Left ventricle myocardium inferior (tissue), 1 donor: ENCODE measurements at regions not wholly inside any gene's neighbourhood (a gene's known extent, or its start where the extent isn't known, plus 50 kb on each side); places are given as distances from the start of the nearest gene placed in this dataset.

Source experiments
- DNase-seq: peaks from one replicate; pipeline ENCODE4 v3.0.0-alpha.2; 2020
- H3K27ac ChIP-seq: fragments of 200-600 bp; replicated peaks from 2 replicates; pipeline ENCODE4 v1.8.0; 2021
- H3K27me3 ChIP-seq: fragments of 200-600 bp; 2 replicates; pipeline ENCODE4 v1.8.0; 2021; ENCODE audit warnings: low read depth
- H3K36me3 ChIP-seq: fragments of 200-600 bp; 2 replicates; pipeline ENCODE4 v1.8.0; 2021
- H3K4me1 ChIP-seq: fragments of 200-600 bp; 2 replicates; pipeline ENCODE4 v1.8.0; 2021
- H3K4me3 ChIP-seq: fragments of 200-600 bp; 2 replicates; pipeline ENCODE4 v1.8.0; 2021; ENCODE audit warnings: mild to moderate bottlenecking, moderate library complexity
- H3K9me3 ChIP-seq: fragments of 200-600 bp; replicated peaks from 2 replicates; pipeline ENCODE4 v1.8.0; 2021
- intact Hi-C: fragments of 100-400 bp; cut with micrococcal nuclease; formaldehyde crosslinking; loops from one replicate; pipeline ENCODE4 v1.11.0; 2022
- TF ChIP-seq, protein P1 (sequence below): fragments of 200-600 bp; IDR thresholded peaks from 2 replicates; pipeline ENCODE4 v1.8.0; 2021; ENCODE audit warnings: antibody characterized with exemption, mild to moderate bottlenecking, borderline replicate concordance
- donor health status: DM: no; HTN: yes; CAD: no; lungs with severe emphysema.

DNA sequence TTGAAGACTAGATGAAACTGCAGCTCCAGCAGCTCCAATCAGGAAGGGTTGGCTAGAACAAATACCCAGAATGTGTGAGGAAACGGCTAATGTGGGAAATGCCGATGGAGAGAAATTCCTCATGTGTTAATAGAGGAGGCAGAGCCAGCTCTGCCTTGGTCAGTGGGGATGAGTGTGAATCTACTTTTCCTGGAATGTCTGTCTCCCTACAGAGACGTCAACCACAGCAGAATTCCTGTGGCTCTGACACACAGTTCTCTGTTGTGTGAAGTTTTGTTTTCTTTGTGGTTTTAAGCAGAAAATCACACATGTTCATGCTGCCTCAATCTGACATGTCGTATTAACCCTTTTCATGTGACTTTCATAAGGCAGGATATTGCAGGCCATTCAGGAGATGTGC, 476.6 kb upstream of the WWC1 start:
- no peak for DNase-seq
- H3K27ac ChIP-seq = no peak overlapping the region
- no peaks in the 10 kb centered on the region for H3K4me1 ChIP-seq
- intact Hi-C loops = no loop called here
- H3K36me3 ChIP-seq = no peaks in the 10 kb centered on the region
- H3K27me3 ChIP-seq = no peaks in the 10 kb centered on the region
- H3K4me3 ChIP-seq = no peak overlapping the region
- TF ChIP-seq, protein P1, sequence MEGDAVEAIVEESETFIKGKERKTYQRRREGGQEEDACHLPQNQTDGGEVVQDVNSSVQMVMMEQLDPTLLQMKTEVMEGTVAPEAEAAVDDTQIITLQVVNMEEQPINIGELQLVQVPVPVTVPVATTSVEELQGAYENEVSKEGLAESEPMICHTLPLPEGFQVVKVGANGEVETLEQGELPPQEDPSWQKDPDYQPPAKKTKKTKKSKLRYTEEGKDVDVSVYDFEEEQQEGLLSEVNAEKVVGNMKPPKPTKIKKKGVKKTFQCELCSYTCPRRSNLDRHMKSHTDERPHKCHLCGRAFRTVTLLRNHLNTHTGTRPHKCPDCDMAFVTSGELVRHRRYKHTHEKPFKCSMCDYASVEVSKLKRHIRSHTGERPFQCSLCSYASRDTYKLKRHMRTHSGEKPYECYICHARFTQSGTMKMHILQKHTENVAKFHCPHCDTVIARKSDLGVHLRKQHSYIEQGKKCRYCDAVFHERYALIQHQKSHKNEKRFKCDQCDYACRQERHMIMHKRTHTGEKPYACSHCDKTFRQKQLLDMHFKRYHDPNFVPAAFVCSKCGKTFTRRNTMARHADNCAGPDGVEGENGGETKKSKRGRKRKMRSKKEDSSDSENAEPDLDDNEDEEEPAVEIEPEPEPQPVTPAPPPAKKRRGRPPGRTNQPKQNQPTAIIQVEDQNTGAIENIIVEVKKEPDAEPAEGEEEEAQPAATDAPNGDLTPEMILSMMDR = no peak
- no peaks in the 10 kb centered on the region for H3K9me3 ChIP-seq

DNA sequence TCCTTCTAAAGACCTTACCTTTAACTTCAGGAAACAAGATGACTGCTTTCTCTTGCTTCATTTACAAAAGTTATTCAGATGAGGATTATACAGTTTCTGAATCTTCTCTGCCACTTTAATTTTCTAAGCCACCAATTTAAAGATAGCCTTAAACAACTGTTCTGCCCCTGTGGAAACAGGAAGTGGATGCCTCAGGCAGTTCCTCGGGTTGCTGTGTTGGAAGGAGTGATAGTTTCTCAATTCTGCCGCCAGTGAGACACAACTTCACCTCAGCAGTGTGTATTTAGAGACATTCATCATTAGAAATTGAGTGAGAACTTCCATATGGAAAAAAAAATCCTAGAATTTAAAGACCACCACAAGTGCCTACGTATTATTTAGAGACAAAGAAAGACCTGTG, 475.1 kb upstream of the WWC1 start:
- Histone ChIP-seq H3K9me3 (no peaks in the 10 kb centered on the region), H3K27ac (no peak overlapping the region), H3K27me3 (peaks cover 7% of the 10 kb centered on the region), H3K4me3 (no peak overlapping the region), H3K4me1 (no peaks in the 10 kb centered on the region), H3K36me3 (no peaks in the 10 kb centered on the region)
- intact Hi-C loops = no loop called here
- TF ChIP-seq, protein P1 = no peak
- no peak for DNase-seq

DNA sequence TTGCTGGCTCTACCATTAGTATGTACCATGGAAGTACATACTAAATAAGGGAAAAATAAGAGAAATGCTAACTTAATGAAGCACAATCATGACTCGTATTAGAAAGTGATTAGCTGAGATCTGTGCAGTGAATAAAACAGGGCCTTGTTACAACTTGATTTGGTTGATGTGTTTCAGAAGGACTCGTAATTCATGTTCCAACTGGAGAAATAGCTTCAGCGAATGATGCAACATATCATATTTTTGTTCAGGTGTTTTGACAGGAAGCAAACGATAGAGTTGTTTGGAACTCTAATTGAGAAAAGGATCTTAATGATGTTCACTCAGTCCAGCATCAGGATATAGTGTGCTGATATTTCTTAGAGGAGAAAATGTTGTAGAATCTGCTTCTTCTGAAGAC, 474.6 kb upstream of the WWC1 start:
- H3K36me3 ChIP-seq = no peaks in the 10 kb centered on the region
- H3K27me3 ChIP-seq = peaks cover 12% of the 10 kb centered on the region
- H3K4me1 ChIP-seq = no peaks in the 10 kb centered on the region
- no peaks in the 10 kb centered on the region for H3K9me3 ChIP-seq
- no peak for DNase-seq
- intact Hi-C loops = no loop called here
- TF ChIP-seq, protein P1 = no peak
- H3K27ac ChIP-seq = no peak overlapping the region
- H3K4me3 ChIP-seq = no peak overlapping the region

DNA sequence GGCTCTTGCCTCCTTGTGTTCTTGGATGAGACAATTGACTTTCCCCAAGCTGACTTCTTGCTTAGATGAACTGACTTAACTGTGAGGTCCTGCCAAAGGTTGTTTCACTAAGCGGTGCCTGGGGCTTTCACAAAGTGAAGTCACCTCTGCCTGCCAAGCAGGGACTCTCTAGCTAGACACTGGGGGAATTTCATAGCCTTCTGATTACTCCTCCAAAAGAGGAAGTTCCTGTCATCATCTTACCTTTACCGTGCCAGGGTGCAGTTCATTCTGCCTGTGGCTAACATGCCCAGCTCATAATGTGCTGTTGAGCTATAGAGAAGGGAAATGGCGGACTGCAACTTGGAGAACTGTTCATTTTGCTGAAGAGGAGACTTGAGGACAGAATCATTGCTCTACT, 472.0 kb upstream of the WWC1 start:
- Histone ChIP-seq H3K4me3 (no peak overlapping the region), H3K4me1 (no peaks in the 10 kb centered on the region), H3K27ac (no peak overlapping the region), H3K9me3 (no peaks in the 10 kb centered on the region), H3K27me3 (peaks cover 27% of the 10 kb centered on the region), H3K36me3 (no peaks in the 10 kb centered on the region)
- TF ChIP-seq, protein P1 = no peak
- intact Hi-C loops = no loop called here
- DNase-seq = no peak

DNA sequence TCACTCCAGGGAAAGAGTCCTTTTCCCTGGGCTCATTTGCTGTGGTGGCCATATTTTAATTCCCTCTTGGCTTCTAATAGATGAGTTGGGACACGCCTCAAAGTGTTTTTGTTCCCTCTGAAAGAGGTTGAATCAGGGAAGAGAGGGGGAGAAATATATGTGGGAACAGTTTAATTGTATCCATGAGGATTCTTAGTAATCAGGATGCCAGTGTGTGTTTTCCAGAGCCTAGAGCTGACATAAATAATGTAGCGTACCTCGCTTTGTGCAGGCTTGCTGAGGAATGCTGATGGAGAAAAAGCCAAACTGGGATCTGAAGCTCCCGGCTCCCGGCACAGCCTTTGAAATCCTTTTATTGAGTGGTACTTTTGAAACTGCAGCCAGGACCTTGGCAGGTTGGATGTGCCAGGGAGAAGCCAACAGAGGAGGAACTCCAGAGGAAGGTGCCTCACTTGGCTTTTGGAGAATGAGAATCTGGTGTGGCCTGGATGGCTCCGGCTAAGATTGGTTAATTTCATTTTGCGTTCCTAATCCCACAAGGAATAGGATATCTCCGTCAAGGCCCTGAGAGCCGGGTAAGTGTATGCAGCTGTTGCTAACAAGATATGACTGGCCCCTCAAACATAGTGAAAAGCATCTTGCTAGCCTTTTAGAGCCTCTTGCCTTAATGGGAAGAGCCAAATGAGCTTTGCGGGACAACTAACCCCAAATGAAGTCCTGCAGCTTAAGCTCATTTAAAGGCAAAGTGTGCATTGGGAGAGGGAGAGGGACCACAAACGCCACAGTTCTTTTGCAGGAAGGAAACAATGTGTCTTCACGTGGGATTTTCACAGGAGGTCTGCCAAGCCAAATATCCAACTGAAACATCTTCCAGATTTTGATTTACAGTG, 471.1 kb upstream of the WWC1 start:
- H3K36me3 ChIP-seq = no peaks in the 10 kb centered on the region
- intact Hi-C loops = no loop called here
- no peak for DNase-seq

More for the DNA sequence above, 471.1 kb upstream of the WWC1 start:
- H3K4me1 ChIP-seq = no peaks in the 10 kb centered on the region
- H3K27me3 ChIP-seq = peaks cover 33% of the 10 kb centered on the region
- H3K9me3 ChIP-seq = no peaks in the 10 kb centered on the region
- TF ChIP-seq, protein P1 = no peak
- H3K27ac ChIP-seq = no peak overlapping the region
- H3K4me3 ChIP-seq = no peak overlapping the region
